GM18858 (cell line): ENCODE measurements at regions not wholly inside any gene's neighbourhood (a gene's known extent, or its start where the extent isn't known, plus 50 kb on each side); places are given as distances from the start of the nearest gene placed in this dataset.
"Not testable (repeated sequence)": the region's sequence is repeated elsewhere in the genome, so short reads cannot be mapped to it uniquely, and the experiment has no call there.

Experiments used
- ATAC-seq: cut with Tn5 transposase; IDR thresholded peaks from one replicate; pipeline ENCODE4 v1.9.1; 2021; ENCODE audit not compliant: unreplicated experiment

DNA sequence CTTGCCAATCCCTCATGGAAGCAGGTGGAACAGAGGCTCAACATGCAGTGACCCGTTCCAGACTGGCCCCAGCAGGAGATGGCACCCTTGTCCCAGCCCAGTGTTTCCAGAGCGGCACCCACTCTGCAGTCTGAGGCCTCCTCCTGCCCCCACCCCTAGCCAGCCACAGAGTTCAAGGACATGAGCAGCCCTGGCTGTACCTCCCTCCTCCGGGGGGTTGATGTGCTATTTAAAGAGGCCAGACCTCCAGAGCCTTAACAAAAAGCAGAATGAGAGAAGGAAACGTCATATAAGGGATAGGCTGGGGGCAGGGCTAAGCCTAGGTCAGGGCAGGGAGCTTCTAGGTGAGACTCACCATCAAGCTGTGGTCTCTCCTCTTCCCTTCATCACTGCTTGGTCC lies 115.7 kb upstream of the NANOS1 start:
- no peak for ATAC-seq

DNA sequence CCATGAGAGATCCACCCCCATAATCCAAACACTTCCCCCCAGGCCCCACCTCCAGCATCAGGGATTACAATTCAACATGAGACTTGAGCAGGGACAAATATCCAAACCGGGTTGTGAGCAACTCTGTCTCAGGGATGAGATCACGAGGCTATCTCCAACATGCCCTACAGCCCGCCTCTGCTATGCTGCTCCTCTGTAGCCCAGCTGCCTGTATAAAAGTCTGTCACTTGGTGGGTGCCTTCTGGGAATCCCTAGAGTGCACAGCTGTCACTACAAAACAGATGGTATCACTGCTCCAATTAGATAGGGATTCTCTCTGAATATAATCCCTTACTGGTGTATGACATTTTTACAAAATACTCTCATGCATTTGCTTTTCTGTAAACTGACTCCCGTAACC lies 114.9 kb upstream of the NANOS1 start:
- no peak for ATAC-seq

DNA sequence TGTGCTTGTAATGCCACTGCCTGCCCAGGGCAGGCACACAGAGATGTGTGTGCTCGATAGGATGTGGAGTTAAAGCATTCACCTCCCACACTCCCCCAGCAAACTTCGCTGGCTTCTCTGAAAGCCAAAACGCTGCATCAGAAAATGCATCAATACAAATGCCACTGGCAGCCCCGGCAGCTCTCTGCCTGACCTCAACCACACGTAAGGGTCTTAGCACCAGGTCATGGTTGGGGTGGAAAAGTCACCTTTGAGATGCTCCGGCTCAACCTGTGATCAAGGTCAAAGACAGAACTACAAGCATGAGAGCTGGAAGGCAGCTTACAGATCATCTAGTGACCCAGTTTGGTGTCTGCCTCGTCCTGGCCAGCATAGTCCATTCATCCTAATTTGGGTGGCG lies 114.4 kb upstream of the NANOS1 start:
- no peak for ATAC-seq

DNA sequence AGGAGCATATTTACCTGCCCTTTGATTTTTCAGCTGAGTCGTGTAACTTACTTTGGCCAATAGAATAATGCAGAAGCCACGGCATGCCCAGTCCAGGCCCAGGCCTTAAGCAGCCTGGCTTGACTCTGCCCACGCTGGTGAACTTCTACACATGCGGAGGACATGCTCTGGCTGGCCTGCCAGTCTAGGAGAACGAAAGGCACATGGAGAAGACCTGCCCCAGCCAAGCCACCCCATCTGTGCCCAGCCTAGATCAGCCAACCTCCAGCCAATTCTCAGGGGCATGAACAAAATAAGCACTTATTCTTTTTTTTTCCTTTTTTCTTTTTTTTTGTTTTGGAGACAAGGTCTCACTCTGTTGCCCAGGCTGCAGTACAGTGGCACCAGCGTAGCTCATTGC lies 112.7 kb upstream of the NANOS1 start:
- no peak for ATAC-seq

DNA sequence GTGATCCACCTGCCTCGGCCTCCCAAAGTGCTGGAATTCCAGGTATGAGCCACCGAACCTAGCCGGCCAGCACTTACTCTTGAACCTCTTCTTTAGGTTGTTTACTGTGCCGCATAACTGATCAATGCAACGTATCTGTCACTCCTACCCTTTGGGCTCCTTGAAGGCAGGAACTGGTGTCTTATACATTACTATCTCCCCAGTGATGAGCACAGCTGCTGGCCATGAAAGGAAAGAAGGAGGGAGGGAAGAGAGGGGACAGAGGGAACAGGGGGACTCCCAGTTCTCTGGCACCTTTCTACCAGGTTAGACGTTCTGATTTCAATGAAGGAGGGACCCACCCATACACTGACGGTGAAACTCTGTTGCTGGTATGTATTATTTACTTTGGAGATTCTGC lies 111.8 kb upstream of the NANOS1 start:
- ATAC-seq, result no peak

DNA sequence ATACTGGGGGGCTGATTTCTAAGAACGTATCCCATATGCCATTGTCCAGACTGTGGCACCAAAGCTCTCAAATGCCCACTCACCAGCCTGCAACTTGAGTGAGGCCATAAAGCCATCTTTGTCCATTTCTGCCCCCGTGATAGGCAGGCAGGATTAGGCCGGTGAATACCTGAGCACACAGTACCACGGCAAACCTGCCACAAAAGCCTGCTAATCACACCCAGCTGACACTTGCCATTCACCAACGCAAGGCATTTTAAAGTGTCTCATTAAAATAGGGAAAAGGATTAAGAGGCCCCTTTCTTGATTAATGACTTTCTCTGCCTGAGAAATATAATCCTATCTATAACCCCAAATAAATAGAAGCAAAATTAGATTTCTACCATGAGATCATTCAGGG lies 111.4 kb upstream of the NANOS1 start:
- ATAC-seq, result no peak

DNA sequence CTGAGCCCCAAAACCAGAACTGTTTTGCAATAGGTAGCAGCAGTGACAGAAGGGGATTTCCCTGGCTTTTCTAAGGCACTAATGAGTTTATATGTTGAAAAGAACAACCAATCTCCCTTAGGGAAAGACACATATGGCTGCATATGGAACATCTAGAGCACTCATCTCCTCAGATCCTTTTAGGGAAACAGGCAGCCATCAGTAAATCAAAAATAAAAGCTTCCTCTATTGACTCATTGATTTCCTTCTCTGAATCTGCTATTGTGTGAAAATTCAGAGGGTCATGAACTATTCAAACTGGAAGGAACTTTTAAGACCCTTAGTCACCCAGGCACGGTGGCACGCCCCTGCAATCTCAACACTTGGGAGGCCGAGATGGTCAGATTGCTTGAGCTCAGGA lies 110.9 kb upstream of the NANOS1 start:
- no peak for ATAC-seq

DNA sequence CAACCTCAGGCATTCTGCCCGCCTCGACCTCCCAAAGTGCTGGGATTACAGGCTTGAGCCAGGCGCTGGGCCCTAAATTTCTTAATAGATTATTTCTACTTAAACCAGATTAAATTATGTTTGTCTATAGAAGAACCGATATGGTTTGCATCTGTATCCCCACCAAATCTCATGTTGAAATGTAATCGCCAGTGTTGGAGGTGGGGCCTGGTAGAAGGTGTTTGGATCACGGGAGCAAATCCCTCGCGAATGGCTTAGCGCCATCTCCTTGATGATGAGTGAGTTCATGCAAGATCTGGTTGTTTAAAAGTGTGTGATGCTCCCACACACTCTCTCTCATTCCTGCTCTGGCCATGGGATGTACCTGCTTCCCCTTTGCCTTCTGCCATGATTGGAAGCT lies 109.3 kb upstream of the NANOS1 start:
- no peak for ATAC-seq

DNA sequence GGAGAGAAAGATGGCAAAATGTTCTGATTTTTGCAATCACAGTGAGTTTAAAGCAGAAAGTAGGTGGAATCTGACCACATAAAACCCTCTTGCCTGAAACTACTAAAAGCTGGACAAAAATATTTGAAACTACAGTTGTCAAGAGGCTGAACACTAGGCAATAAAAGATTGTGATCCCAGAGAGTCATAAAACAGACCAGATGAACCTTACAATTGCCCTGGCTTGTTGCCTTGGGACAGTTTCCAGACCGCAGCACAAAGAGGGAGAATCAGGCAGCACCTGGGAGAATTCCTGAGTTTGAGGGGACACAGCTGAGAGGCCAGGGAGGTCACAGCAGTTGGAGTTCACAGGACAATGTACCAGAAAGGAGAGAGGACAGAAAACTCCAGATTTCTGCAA lies 107.3 kb upstream of the NANOS1 start:
- no peak for ATAC-seq

DNA sequence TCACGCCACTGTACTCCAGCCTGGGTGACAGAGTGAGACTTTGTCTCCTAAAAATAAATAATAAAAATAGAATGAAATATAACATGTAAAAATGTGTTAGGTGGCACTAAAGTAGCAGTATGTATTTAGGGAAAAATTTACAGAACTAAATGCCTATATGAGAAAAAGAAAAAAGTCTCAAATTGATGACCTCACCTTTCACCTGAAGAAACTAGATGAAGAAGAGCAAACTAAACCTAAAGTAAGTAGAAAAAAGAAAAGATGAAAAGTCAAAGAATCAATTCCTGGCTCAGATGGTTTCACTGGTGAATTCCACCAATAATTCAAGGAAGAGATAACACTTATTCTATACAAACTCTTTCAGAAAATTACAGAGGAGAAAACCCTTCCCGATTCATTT lies 106.5 kb upstream of the NANOS1 start:
- no peak for ATAC-seq

DNA sequence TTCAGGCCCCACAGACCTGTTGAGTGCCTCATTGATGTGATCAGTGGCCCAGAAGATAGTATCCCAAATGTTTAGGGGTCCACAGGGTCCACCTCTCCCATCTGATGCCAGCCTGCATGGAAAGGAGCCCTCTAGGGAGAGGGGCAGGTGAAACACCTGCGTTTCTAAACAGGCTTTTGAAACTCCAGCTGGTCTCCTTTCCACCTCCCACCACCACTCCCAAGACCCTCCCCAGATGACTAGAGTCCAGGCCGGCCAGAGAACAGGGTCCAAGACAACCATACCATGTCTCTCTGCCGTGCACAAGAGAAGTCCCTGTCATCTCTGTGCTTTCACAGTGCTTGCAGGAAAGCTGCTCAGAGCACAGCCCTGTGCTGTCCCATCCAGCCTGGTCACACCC lies 105.0 kb upstream of the NANOS1 start:
- ATAC-seq, result no peak

DNA sequence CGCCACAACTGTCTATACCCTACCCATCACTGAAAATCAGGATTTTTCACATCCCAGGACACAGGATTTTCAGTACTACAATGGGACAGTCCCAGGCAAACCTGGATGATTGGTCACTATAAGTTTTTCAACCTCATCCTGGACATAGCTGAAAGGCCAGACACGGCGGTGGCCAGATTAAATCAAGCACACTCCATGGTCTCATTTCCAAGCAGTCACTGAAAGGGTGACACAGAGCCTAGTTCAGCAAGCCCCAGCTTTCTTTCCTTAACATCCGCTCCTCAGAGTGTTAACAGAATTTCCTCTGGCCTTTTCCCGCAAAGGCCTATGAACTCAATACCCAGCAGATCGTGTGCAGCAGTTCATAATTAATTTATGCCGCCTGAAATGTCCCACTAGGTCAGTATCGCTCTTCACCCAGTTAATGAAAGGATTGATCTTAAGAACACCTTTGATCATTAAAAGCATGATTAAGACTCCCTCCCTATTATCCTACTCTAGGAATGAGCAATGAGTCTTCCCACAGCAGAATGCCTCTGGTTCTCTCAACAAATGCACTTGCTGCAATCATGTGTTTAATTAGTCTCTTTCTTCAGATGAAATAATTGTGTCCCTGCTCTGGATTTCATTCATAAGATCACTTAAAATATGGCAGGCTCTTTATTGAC lies 104.0 kb upstream of the NANOS1 start:
- no peak for ATAC-seq

DNA sequence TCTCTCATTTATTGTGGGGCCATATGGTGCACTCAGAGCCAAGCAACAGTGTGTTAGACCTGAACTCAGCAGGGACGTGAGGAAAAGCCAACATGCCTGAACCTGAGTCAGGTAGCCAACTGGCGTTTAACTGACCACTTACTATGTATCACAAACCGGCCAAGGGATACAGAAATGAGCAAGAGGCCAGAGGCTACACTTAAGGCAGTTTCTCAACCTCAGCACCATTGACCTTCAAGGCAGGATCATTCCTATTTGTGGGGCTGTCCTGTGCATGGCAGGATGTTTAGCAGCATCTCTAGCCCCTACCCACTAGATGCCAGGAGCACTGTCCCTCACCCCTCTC lies 103.5 kb upstream of the NANOS1 start:
- ATAC-seq, result no peak

DNA sequence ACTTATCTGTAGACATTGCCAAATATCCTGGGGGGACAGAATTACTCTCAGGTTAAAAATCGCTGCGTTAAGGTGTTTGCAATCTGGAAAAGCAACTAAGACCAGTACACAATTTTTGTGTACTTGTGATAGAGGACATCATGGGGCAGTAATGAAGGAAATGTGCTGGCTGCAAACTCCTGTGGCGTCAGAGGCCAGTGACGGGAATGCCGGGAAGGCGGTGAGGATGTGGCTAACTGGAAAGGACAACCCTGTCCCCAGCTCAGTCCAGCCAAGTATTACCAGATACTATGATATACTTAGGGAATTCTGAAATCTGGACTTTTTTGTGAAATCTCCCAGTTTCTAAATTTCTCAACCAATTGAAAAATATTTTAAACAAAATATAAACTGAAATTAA lies 103.1 kb upstream of the NANOS1 start:
- ATAC-seq, result no peak

DNA sequence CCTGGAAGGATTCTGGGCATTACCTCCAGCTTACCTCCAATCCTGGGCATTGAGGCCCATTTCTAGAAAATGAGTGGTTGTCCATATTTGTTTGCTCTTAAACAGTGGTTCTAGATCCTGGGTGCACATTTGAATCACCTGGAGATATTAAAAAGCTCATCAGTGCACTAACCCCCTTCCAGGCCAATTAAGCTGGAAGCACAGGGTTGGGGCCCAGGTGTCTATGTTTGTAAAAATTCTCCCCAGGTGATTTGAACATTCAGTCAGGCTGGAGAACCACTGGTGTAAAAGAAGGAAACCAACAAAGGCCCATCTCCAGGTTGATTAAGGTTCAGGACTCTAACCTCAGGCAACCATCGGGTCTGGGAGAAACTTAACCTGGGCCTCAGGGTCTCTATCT lies 102.6 kb upstream of the NANOS1 start:
- ATAC-seq, result no peak

DNA sequence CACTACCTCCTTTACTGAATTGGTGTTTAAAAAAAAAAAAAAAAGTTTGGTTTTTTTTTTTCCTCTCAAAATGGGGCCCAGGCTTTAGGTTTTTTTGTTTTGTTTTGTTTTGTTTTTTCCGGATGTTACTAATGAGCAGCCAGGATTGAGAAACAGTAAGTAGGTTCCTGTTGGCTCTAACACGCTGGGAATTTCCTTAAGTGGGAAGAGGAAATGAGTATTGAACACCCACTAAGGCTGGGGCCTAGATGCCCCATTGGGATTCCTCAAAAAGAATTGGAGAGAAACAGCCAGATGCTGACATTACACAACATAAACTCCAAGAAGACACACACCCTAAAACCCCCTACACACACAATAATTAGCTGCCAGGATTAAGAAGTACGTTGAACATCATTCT lies 102.2 kb upstream of the NANOS1 start:
- ATAC-seq, result no peak

DNA sequence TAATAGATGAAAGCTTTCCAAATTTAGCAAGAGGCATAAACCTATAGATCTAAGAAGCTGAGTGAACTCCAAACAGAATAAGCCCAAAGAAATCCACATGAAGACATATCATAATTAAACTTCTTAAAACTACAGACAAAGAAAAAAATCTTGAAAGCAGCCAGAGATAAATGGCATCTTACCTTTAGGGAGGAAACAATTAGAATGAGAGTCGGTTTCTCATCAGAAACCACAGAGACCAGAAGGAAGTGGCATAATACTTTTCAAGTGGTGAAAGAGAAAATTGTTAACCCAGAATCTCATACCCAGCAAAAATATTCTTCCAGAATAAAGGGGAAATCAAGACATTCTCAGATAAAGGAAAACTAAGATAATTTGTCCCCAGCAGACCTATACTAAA lies 98.9 kb upstream of the NANOS1 start:
- ATAC-seq, result no peak

DNA sequence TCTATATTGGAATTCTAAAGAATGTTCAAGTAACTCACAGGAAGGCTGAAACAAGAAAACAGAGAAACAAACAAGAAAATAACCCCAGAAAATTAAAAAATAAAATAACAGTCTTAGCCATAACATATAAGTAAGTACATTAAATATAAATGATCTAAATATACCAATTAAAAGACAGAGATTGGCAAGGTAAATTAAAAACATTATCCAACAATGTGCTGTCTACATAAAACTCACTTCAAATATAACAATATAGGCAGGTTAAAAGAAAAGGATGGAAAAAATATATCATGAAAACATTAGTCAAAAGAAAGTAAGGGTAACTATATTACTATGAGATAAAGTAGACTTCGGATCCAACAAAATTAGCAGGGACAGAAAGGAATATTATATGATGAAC lies 98.1 kb upstream of the NANOS1 start:
- ATAC-seq, result no peak

DNA sequence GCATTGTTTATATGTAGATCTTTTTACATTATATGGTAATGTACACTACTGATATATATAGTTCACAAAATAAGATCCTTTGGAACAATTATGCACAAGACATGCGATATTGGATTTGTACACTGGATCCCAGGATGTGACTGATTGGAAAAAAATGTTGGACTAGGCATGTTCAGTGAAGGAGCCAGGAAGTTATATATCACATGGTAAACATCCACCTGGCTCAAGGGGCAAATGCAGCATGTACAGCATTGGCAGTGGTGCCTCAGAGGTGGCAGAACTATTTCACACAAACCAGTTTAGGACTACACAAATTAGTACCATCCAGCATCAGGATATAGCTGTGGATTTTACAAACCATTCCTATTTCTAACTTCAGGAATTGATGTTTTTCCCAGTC lies 97.4 kb upstream of the NANOS1 start:
- ATAC-seq, result not testable (repeated sequence)

DNA sequence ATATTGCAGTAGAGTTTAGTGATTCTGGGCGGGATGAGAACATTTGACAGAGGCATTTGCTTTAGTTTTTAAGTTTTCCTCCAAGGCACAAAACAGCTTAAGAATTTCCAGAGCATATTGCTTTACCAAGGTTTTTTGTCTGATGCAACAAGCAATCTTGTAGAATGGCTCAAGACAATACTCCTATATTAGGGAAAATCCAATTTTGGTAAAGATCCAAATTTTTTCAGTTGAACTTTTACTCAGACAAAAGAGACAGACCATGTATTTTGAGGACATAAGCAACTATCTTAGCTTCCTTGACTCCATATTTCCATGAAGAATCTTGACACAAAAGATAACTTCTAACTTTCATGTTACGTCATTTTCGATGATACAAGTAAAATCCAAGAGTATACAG lies 92.3 kb upstream of the NANOS1 start:
- ATAC-seq, result no peak

DNA sequence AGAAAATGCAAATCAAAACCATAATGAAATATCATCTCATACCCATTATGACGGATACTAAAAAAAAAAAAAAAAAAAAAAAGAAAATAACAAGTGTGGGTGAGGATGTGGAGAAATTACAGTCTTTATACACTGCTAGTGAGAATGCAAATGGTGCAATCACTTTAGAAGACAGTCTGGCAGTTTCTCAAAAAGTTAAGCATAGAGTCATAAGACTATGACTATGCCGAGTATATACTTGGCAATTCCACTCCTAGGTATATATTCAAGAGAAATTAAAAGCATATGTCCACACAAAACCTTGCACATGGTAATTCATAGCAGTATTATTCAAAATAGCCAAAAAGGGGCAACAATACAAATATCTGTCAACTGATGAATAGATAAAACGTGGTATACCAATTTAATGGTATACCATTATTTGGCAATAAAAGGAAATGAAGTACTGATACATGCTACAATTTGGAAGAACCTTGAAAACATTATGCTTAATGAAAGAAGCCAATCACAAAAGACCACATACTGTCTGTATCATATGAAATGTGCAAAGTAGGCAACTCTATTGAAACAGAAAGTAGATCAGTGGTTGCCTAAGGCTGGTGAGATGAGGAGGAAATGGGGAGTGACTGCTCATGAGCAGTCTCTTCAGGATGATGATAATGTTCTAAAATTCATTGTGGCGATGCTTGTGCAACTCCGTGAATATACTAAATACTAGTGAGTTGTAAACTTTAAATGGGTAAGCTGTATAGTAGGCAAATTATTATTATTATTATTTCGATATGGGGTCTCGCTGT lies 90.1 kb upstream of the NANOS1 start:
- ATAC-seq, result no peak

DNA sequence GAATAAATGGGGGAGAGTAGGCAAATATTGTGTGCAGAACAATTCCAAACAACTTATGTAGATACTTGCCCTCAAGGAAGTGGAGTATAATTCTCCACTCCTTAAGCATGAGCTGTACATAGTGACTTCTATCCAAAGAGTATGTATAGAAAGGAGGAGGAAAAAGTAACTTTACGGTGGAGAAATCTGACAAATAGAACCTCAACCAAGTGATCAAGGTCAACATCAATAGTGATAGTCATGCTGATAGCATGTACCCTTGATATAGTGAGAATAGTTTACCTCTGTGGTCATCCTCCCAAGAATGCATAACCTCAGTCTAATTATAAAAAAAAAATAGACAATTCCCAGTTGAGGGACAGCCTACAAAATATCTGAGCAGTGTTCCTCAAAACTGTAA lies 89.1 kb upstream of the NANOS1 start:
- no peak for ATAC-seq

DNA sequence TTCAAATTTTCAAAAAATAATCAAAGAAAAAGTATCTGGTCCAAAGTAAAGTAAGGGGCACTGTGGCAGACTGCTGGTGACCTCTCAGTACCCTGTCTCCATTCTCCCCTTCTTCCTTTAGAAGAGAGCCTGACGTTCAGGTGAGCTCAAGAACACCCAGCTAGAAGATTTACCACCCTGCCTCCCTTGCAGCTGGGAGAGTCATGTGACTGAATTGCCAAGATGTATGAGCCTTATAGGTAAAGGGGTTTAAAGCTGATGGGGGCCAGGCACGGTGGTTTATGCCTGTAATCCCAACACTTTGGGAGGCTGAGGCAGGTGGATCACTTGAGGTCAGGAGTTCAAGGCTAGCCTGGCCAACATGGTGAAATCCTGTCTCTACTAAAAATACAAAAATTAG lies 86.3 kb upstream of the NANOS1 start:
- no peak for ATAC-seq
